HL-60 (cell line): ENCODE measurements at regions not wholly inside any gene's neighbourhood (a gene's known extent, or its start where the extent isn't known, plus 50 kb on each side); places are given as distances from the start of the nearest gene placed in this dataset.

Source experiments
- GABPA ChIP-seq: IDR thresholded peaks from 2 replicates; pipeline ENCODE4 v1.6.1; 2012; ENCODE audit warnings: low read depth
- POLR2AphosphoS5 ChIP-seq: IDR thresholded peaks from 2 replicates; pipeline ENCODE4 v1.6.1; 2012; ENCODE audit warnings: low read depth
- TF ChIP-seq, protein P1 (sequence below): IDR thresholded peaks from one replicate; pipeline ENCODE4 v1.5.1; 2011; ENCODE audit warnings: low read length, control low read depth, inconsistent platforms; ENCODE audit not compliant: insufficient read depth

GRCh38 chr1:70497152-70497551 lies 86.1 kb downstream of the CTH start:
- TF ChIP-seq, protein P1, sequence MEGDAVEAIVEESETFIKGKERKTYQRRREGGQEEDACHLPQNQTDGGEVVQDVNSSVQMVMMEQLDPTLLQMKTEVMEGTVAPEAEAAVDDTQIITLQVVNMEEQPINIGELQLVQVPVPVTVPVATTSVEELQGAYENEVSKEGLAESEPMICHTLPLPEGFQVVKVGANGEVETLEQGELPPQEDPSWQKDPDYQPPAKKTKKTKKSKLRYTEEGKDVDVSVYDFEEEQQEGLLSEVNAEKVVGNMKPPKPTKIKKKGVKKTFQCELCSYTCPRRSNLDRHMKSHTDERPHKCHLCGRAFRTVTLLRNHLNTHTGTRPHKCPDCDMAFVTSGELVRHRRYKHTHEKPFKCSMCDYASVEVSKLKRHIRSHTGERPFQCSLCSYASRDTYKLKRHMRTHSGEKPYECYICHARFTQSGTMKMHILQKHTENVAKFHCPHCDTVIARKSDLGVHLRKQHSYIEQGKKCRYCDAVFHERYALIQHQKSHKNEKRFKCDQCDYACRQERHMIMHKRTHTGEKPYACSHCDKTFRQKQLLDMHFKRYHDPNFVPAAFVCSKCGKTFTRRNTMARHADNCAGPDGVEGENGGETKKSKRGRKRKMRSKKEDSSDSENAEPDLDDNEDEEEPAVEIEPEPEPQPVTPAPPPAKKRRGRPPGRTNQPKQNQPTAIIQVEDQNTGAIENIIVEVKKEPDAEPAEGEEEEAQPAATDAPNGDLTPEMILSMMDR, result no peak
- TF ChIP-seq POLR2AphosphoS5 (no peak), GABPA (no peak)
